ENCODE measurements at regions not wholly inside any gene's neighbourhood (a gene's known extent, or its start where the extent isn't known, plus 50 kb on each side); places are given as distances from the start of the nearest gene placed in this dataset.

DNA sequence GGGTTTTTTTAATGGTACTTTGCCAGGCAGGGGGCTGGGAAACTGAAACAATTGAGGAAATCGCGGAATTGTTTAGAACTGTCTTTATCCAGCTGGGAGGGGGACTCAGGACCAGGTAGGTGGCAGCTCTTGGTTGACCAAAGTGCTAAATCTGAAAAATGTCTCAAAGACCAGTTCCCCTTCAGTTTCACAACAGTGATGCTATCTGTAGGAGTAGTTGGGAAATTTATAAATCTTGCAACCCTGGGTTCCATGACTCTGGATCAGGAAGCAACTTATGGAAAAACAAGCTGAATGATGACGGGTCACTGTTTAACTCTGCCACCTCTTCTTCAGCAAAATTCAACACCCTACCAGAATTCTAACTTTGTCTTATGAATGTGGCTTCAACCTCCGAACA lies 99.7 kb downstream of the FAM50B start:
- H3K27ac ChIP-seq, result no peak overlapping the region
- intact Hi-C loops (cut with DNase I; ENCODE audit: low total_unique reads) (no loop called here), in situ Hi-C loops (cut with MboI; ENCODE audit: low pct_ligation_motif_present in 1 of 4, low pct_unique_long_range_greater_than_20kb in 1 of 4, low sequenced_read_pairs in 3 of 4) (no loop called here)
- H3K4me1 ChIP-seq, result no peaks in the 10 kb centered on the region
- DNase-seq, result no peak
- H3K4me3 ChIP-seq, result no peak overlapping the region
- no peaks in the 10 kb centered on the region for H3K36me3 ChIP-seq
- peaks cover 15% of the 10 kb centered on the region for H3K27me3 ChIP-seq
- H3K9me3 ChIP-seq, result no peaks in the 10 kb centered on the region
- 80 to 82% methylated on average over 3 to 4 of the region's 4 CpGs for WGBS, 2 donors (ENCODE audit: low coverage in 1 of 2)
- TF ChIP-seq EP300 (IDR thresholded peaks at IDR 0.05; ENCODE audit: low read depth), result no peak

DNA sequence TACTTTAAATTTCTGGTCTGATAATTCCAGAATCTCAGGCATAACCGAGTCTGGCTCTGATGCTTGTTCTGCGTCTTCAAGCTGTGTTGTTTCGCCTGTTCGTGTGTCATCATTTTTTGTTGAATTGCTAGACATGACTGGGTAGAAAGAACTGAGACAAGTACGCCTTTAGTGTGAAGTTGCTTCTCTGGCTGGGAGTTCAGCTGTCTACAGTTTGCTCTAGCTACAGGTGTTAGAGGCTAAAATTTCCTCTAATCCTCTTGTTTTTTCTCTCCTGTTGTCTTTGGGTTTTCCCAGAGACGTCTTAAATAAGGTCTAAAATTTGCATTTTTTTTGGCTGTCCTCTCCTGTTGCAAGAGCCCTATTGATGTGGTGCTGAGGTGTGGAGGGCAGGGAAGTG lies 100.3 kb downstream of the FAM50B start:
- WGBS, 2 donors (ENCODE audit: low coverage in 1 of 2), result 67 to 79% methylated on average over 2 to 6 of the region's 6 CpGs

DNA sequence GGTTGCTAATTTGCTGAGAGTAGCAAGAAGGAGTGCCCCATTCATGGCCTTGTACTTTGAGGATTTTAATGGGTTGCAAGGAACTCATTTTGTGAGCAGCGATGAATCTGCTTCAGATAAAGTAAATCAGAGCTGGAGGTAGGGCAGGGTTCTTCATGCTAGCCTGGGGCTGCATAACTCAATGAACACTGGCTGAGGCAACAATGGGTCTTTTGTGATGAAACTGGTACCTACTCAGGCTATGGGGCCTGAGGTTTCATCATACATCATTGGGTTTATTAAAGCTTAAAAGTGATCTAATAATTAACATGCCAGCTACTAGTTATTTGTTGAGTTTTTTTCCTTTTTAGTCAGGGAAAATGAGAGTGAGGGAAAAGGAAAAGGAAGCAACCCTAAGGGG lies 106.9 kb downstream of the FAM50B start:
- no peaks in the 10 kb centered on the region for H3K36me3 ChIP-seq
- WGBS, 2 donors (ENCODE audit: low coverage in 1 of 2), result 97 to 100% methylated on average over 1 of the region's 1 CpG
- TF ChIP-seq POLR2AphosphoS5 (IDR thresholded peaks at IDR 0.05) (no peak), POLR2A (IDR thresholded peaks at IDR 0.05) (no peak), EP300 (IDR thresholded peaks at IDR 0.05; ENCODE audit: low read depth) (no peak)
- TF ChIP-seq, protein P1, sequence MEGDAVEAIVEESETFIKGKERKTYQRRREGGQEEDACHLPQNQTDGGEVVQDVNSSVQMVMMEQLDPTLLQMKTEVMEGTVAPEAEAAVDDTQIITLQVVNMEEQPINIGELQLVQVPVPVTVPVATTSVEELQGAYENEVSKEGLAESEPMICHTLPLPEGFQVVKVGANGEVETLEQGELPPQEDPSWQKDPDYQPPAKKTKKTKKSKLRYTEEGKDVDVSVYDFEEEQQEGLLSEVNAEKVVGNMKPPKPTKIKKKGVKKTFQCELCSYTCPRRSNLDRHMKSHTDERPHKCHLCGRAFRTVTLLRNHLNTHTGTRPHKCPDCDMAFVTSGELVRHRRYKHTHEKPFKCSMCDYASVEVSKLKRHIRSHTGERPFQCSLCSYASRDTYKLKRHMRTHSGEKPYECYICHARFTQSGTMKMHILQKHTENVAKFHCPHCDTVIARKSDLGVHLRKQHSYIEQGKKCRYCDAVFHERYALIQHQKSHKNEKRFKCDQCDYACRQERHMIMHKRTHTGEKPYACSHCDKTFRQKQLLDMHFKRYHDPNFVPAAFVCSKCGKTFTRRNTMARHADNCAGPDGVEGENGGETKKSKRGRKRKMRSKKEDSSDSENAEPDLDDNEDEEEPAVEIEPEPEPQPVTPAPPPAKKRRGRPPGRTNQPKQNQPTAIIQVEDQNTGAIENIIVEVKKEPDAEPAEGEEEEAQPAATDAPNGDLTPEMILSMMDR (IDR thresholded peaks at IDR 0.05), result no peak
- no peak overlapping the region for H3K4me3 ChIP-seq
- H3K9me3 ChIP-seq, result no peaks in the 10 kb centered on the region
- intact Hi-C loops (cut with DNase I; ENCODE audit: low total_unique reads) (no loop called here), in situ Hi-C loops (cut with MboI; ENCODE audit: low pct_ligation_motif_present in 1 of 4, low pct_unique_long_range_greater_than_20kb in 1 of 4, low sequenced_read_pairs in 3 of 4) (no loop called here)
- no peak overlapping the region for H3K27ac ChIP-seq
- H3K4me1 ChIP-seq, result no peaks in the 10 kb centered on the region
- H3K27me3 ChIP-seq, result no peaks in the 10 kb centered on the region
- DNase-seq, result no peak

More for the DNA sequence above, 100.3 kb downstream of the FAM50B start:
- Histone ChIP-seq H3K36me3 (no peaks in the 10 kb centered on the region), H3K27me3 (peaks cover 14% of the 10 kb centered on the region), H3K27ac (no peak overlapping the region), H3K4me3 (no peak overlapping the region), H3K9me3 (no peaks in the 10 kb centered on the region), H3K4me1 (no peaks in the 10 kb centered on the region)
- TF ChIP-seq, protein P1 (IDR thresholded peaks at IDR 0.05), result no peak
- TF ChIP-seq EP300 (IDR thresholded peaks at IDR 0.05; ENCODE audit: low read depth) (no peak), POLR2AphosphoS5 (IDR thresholded peaks at IDR 0.05) (no peak), POLR2A (IDR thresholded peaks at IDR 0.05) (no peak)
- DNase-seq, result no peak
- intact Hi-C loops (cut with DNase I; ENCODE audit: low total_unique reads), result no loop called here
- in situ Hi-C loops (cut with MboI; ENCODE audit: low pct_ligation_motif_present in 1 of 4, low pct_unique_long_range_greater_than_20kb in 1 of 4, low sequenced_read_pairs in 3 of 4), result no loop called here

DNA sequence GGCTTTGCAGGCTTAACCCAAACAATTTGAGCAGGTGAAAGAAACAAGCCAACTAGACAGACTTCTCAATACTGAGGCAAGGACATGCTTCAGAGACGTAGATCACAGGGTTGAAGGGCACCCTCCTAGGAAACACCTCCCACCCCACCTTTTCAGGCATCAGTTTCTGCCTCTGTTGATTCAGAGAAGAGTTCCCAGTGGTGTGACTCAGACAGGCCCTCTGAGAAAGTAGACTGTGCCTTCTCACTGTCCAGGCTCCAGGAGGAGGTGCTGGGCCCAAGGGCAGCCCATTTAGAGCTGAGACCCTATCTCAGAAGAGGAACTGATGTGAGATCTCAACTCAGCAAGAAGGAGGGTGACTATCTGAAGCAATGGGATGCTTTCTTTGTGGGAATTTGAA lies 108.1 kb downstream of the FAM50B start:
- Histone ChIP-seq H3K4me3 (no peak overlapping the region), H3K27ac (no peak overlapping the region), H3K9me3 (no peaks in the 10 kb centered on the region), H3K4me1 (no peaks in the 10 kb centered on the region), H3K27me3 (no peaks in the 10 kb centered on the region), H3K36me3 (no peaks in the 10 kb centered on the region)
- DNase-seq, result no peak
- in situ Hi-C loops (cut with MboI; ENCODE audit: low pct_ligation_motif_present in 1 of 4, low pct_unique_long_range_greater_than_20kb in 1 of 4, low sequenced_read_pairs in 3 of 4) (no loop called here), intact Hi-C loops (cut with DNase I; ENCODE audit: low total_unique reads) (no loop called here)
- 89% methylated on average over 1 of the region's 1 CpG; no CpG with 5 or more reads in 1 of the 2 donors for WGBS, 2 donors (ENCODE audit: low coverage in 1 of 2)
- TF ChIP-seq EP300 (IDR thresholded peaks at IDR 0.05; ENCODE audit: low read depth), result no peak
- TF ChIP-seq, protein P1 (IDR thresholded peaks at IDR 0.05), result no peak
- no peak for TF ChIP-seq POLR2AphosphoS5 (IDR thresholded peaks at IDR 0.05)
- TF ChIP-seq POLR2A (IDR thresholded peaks at IDR 0.05), result no peak

DNA sequence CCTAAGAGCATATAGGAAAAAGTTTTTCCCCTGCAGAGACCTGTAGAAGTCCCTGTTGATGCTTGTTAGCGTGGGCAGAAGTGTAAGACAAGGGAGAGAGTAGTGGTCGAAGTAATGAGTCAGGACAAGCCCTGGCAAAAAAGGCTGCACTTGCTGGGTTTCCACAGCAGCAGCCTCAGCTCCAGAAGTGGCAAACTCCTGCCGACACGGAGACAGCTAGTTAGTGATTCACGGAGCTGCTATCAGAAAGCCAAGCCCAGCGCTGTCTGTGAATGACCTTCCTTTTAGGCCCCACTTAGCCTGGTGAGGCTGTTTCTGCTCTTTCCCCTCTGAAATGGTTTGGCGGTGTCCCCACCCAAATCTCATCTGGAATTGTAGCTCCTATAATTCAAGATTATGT lies 109.1 kb downstream of the FAM50B start:
- in situ Hi-C loops (cut with MboI; ENCODE audit: low pct_ligation_motif_present in 1 of 4, low pct_unique_long_range_greater_than_20kb in 1 of 4, low sequenced_read_pairs in 3 of 4) (no loop called here), intact Hi-C loops (cut with DNase I; ENCODE audit: low total_unique reads) (no loop called here)
- 92% methylated on average over 2 to 7 of the region's 7 CpGs for WGBS, 2 donors (ENCODE audit: low coverage in 1 of 2)
- no peak for DNase-seq
- no peaks in the 10 kb centered on the region for H3K36me3 ChIP-seq
- no peak for TF ChIP-seq EP300 (IDR thresholded peaks at IDR 0.05; ENCODE audit: low read depth)
- TF ChIP-seq, protein P1 (IDR thresholded peaks at IDR 0.05), result no peak
- TF ChIP-seq POLR2AphosphoS5 (IDR thresholded peaks at IDR 0.05), result no peak
- no peak for TF ChIP-seq POLR2A (IDR thresholded peaks at IDR 0.05)
- no peak overlapping the region for H3K27ac ChIP-seq
- H3K9me3 ChIP-seq, result no peaks in the 10 kb centered on the region
- no peaks in the 10 kb centered on the region for H3K27me3 ChIP-seq
- H3K4me3 ChIP-seq, result no peak overlapping the region
- H3K4me1 ChIP-seq, result no peaks in the 10 kb centered on the region

Data from transverse colon (tissue), 4 donors.